B cell (primary cell): ENCODE measurements at regions not wholly inside any gene's neighbourhood (a gene's known extent, or its start where the extent isn't known, plus 50 kb on each side); places are given as distances from the start of the nearest gene placed in this dataset.

Source experiments
- ATAC-seq: fragments of 200-7000 bp; cut with Tn5 transposase; one replicate; pipeline ENCODE4 v1.10.0; 2021; ENCODE audit warnings: low read depth, mild to moderate bottlenecking, moderate number of reproducible peaks, moderate library complexity
- CTCF ChIA-PET: fragments of 350-600 bp; sonication (Branson Sonifier 250); formaldehyde crosslinking; loops from one replicate; lab custom pipeline; 2021; ENCODE audit warnings: antibody characterized with exemption, inconsistent platforms; lab: Charles Lee
- POLR2A ChIA-PET: fragments of 350-600 bp; sonication (Branson Sonifier 250); formaldehyde crosslinking; loops from one replicate; lab custom pipeline; 2021; ENCODE audit warnings: antibody characterized with exemption; lab: Charles Lee
- DNase-seq: peaks from one replicate; pipeline ENCODE4 v3.0.0; 2013
- H2AFZ ChIP-seq: 2 replicates; pipeline ENCODE4 v1.6.1; 2012; ENCODE audit warnings: mild to moderate bottlenecking, low read depth, low read length; ENCODE audit not compliant: insufficient read depth, poor library complexity, severe bottlenecking
- H3K27ac ChIP-seq, 2 donors: 1 replicate in 1 of 2; 2 replicates in 1 of 2; pipeline ENCODE4 v1.5.1; 2012 to 2013; ENCODE audit warnings: low read length in 2 of 2, mild to moderate bottlenecking in 2 of 2, moderate library complexity in 1 of 2
- H3K27me3 ChIP-seq, 4 experiments: fragments of 200-600 bp in 1 of 4; sonication (generic) in 1 of 4; replicated peaks in 1 of 4; 1 replicate in 2 of 4; 2 replicates in 2 of 4; pipeline versions ENCODE4 v1.6.1 to v1.7.0; 2013 to 2016; ENCODE audit warnings: low read length in 3 of 4, mild to moderate bottlenecking in 2 of 4, mixed read lengths in 1 of 4, moderate library complexity in 1 of 4; ENCODE audit not compliant: insufficient read depth in 4 of 4, control insufficient read depth in 3 of 4; ENCODE audit errors: control extremely low read depth in 1 of 4
- H3K36me3 ChIP-seq, 2 experiments: replicated peaks in 1 of 2; 1 replicate in 1 of 2; 2 replicates in 1 of 2; pipeline versions ENCODE4 v1.6.1 to v1.7.1; 2013; ENCODE audit warnings: low read length in 1 of 2; ENCODE audit not compliant: insufficient read depth in 2 of 2, control insufficient read depth in 1 of 2; ENCODE audit errors: control extremely low read depth in 1 of 2, extremely low read depth in 1 of 2
- H3K4me1 ChIP-seq, 2 donors: fragments of 200-600 bp in 1 of 2; sonication (generic) in 1 of 2; 1 replicate in 1 of 2; 2 replicates in 1 of 2; pipeline versions ENCODE4 v1.5.1 to v1.6.1; 2013 to 2017; ENCODE audit warnings: low read length in 2 of 2; ENCODE audit not compliant: control insufficient read depth in 2 of 2, insufficient read depth in 2 of 2
- H3K4me2 ChIP-seq: replicated peaks from 2 replicates; pipeline ENCODE3; 2012; ENCODE audit warnings: mild to moderate bottlenecking, low read depth, low read length; ENCODE audit not compliant: poor library complexity, severe bottlenecking
- H3K4me3 ChIP-seq, 5 experiments: fragments of 200-600 bp in 1 of 5; sonication (generic) in 1 of 5; 1 replicate in 3 of 5; 2 replicates in 2 of 5; pipeline versions ENCODE4 v1.5.1 to v1.7.0; 2011 to 2016; ENCODE audit warnings: low read length in 4 of 5, mild to moderate bottlenecking in 4 of 5, low read depth in 2 of 5, control low read depth in 1 of 5, moderate library complexity in 1 of 5; ENCODE audit not compliant: insufficient read depth in 1 of 5; ENCODE audit errors: control extremely low read depth in 1 of 5, extremely low read depth in 1 of 5
- H3K79me2 ChIP-seq: fragments of 200-600 bp; sonication (generic); one replicate; pipeline ENCODE4 v1.6.0; 2016; ENCODE audit warnings: low read length; ENCODE audit not compliant: control insufficient read depth, insufficient read depth
- H3K9ac ChIP-seq: fragments of 200-600 bp; sonication (generic); 2 replicates; pipeline ENCODE4 v1.6.1; 2017; ENCODE audit warnings: mild to moderate bottlenecking, low read length, moderate library complexity
- H3K9me3 ChIP-seq, 3 donors: one replicate each; pipeline versions ENCODE4 v1.6.1 to v1.7.1; 2013; ENCODE audit warnings: low read length in 2 of 3; ENCODE audit not compliant: control insufficient read depth in 2 of 3, insufficient read depth in 1 of 3; ENCODE audit errors: control extremely low read depth in 1 of 3
- H4K20me1 ChIP-seq: 2 replicates; pipeline ENCODE4 v1.6.0; 2012; ENCODE audit warnings: mild to moderate bottlenecking, low read length; ENCODE audit not compliant: insufficient read depth, control insufficient read depth, poor library complexity, severe bottlenecking
- H3K27ac Mint-ChIP-seq: one replicate; pipeline ENCODE4 v1.8.0; 2021; ENCODE audit warnings: mixed read lengths
- H3K27me3 Mint-ChIP-seq: one replicate; pipeline ENCODE4 v1.8.0; 2021; ENCODE audit warnings: mixed read lengths
- H3K4me1 Mint-ChIP-seq: one replicate; pipeline ENCODE4 v1.8.0; 2021; ENCODE audit warnings: mixed read lengths
- H3K4me3 Mint-ChIP-seq: one replicate; pipeline ENCODE4 v1.8.0; 2021; ENCODE audit warnings: mixed read lengths
- H3K9me3 Mint-ChIP-seq: one replicate; pipeline ENCODE4 v1.8.0; 2022; ENCODE audit warnings: mixed read lengths; ENCODE audit not compliant: insufficient read depth
- EZH2 ChIP-seq: IDR thresholded peaks from 2 replicates; pipeline ENCODE4 v1.6.1; 2012; ENCODE audit warnings: borderline replicate concordance, low read depth, mild to moderate bottlenecking, moderate library complexity, low read length; ENCODE audit not compliant: insufficient read depth, poor library complexity, severe bottlenecking
- WGBS: methylation state at CpG from one replicate; pipeline ENCODE4 v1.1.5; 2013; ENCODE audit warnings: missing lambda C conversion rate; ENCODE audit not compliant: insufficient coverage; 5-methylcytosine and 5-hydroxymethylcytosine counted together
- intact Hi-C: fragments of 100-400 bp; cut with micrococcal nuclease; formaldehyde crosslinking; loops from one replicate; pipeline ENCODE4 v1.10.0; 2022

DNA sequence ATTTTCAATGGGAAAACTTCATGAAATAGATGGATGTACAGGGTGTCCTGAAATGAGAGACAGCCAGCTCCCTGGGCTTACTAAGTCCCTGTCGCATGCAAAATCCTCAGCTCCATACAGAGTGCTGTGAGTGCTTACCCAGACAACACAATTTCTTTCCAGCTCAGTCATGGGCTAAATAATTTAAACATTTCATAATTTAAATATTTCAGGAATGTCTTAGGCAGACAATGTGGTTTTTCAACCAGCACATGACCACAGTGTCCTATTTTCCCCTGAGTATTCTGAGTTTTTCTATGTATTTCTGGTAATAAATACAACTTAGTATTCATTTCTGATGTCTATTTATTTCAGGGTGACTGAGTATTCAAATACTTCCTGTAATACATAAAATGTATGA, 188.5 kb upstream of the SNX2 start:
- Mint-ChIP-seq H3K9me3 (no peaks in the 10 kb centered on the region), H3K4me1 (peaks cover 12% of the 10 kb centered on the region), H3K4me3 (no peak overlapping the region), H3K27ac (no peak overlapping the region), H3K27me3 (peaks cover 7% of the 10 kb centered on the region)
- no peak overlapping the region for H3K4me2 ChIP-seq
- H3K36me3 ChIP-seq, result no peaks in the 10 kb centered on the region
- H3K79me2 ChIP-seq, result no peaks in the 10 kb centered on the region
- H3K27ac ChIP-seq, result no peak overlapping the region
- H3K4me1 ChIP-seq, result peaks cover 0 to 9% of the 10 kb centered on the region in 2 donors
- no CpG with 5 or more reads among the region's 1 CpG for WGBS
- no peaks in the 10 kb centered on the region for H3K9me3 ChIP-seq
- no peak for DNase-seq
- no peak overlapping the region for H2AFZ ChIP-seq
- H3K4me3 ChIP-seq, result no peak overlapping the region
- ChIA-PET POLR2A (no interaction called here), CTCF (no interaction called here)
- no peak for ATAC-seq
- no peak for TF ChIP-seq EZH2
- H3K9ac ChIP-seq, result no peak overlapping the region
- no peaks in the 10 kb centered on the region for H4K20me1 ChIP-seq
- no peaks in the 10 kb centered on the region for H3K27me3 ChIP-seq
- intact Hi-C loops, result no loop called here

GRCh38 chr5:122591828-122592227, 183.1 kb upstream of the SNX2 start:
- H3K27ac Mint-ChIP-seq, result no peak overlapping the region
- ChIA-PET POLR2A (no interaction called here), CTCF (interaction anchor here (1.1 kb wide), 1 partner anchor 76 kb away, joined by 3 read pairs; no protein-coding TSS in a partner anchor)
- no peak for ATAC-seq
- Histone ChIP-seq H3K79me2 (no peaks in the 10 kb centered on the region), H3K9me3 (no peaks in the 10 kb centered on the region), H2AFZ (no peak overlapping the region), H3K4me3 (no peak overlapping the region), H3K36me3 (no peaks in the 10 kb centered on the region), H3K9ac (no peak overlapping the region), H3K4me2 (no peak overlapping the region), H3K4me1 (no peaks in the 10 kb centered on the region), H4K20me1 (no peaks in the 10 kb centered on the region), H3K27ac (no peak overlapping the region), H3K27me3 (no peaks in the 10 kb centered on the region)
- TF ChIP-seq EZH2, result no peak
- no peak overlapping the region for H3K4me3 Mint-ChIP-seq
- H3K27me3 Mint-ChIP-seq, result no peaks in the 10 kb centered on the region
- H3K4me1 Mint-ChIP-seq, result peaks cover 7% of the 10 kb centered on the region
- DNase-seq, result no peak
- H3K9me3 Mint-ChIP-seq, result no peaks in the 10 kb centered on the region
- WGBS, result 100% methylated on average over 1 of the region's 3 CpGs
- intact Hi-C loops, result no loop called here
